IMR-90 (cell line): ENCODE measurements at regions not wholly inside any gene's neighbourhood (a gene's known extent, or its start where the extent isn't known, plus 50 kb on each side); places are given as distances from the start of the nearest gene placed in this dataset.

ENCODE experiments used
- CEBPB ChIP-seq: IDR thresholded peaks from 2 replicates; pipeline ENCODE4 v1.6.1; 2012; ENCODE audit warnings: low read depth, low read length, improper control_type of control experiment
- CHD1 ChIP-seq: IDR thresholded peaks from 2 replicates; pipeline ENCODE4 v1.6.1; 2012; ENCODE audit warnings: low read depth, low read length, improper control_type of control experiment
- ELK1 ChIP-seq: fragments of 150-350 bp; IDR thresholded peaks from 2 replicates; pipeline ENCODE4 v1.6.1; 2016; ENCODE audit warnings: low read depth, mild to moderate bottlenecking, low read length, moderate library complexity, borderline replicate concordance
- MAFK ChIP-seq: IDR thresholded peaks from 2 replicates; pipeline ENCODE4 v1.6.1; 2012; ENCODE audit warnings: low read depth, low read length, improper control_type of control experiment
- POLR2A ChIP-seq: IDR thresholded peaks from 2 replicates; pipeline ENCODE4 v1.6.1; 2012; ENCODE audit warnings: mild to moderate bottlenecking, low read depth, low read length
- TF ChIP-seq, protein P1 (sequence below): conservative IDR thresholded peaks from 2 replicates; pipeline ENCODE4 v1.5.1; 2012; ENCODE audit warnings: mild to moderate bottlenecking, low read depth, low read length, improper control_type of control experiment

DNA sequence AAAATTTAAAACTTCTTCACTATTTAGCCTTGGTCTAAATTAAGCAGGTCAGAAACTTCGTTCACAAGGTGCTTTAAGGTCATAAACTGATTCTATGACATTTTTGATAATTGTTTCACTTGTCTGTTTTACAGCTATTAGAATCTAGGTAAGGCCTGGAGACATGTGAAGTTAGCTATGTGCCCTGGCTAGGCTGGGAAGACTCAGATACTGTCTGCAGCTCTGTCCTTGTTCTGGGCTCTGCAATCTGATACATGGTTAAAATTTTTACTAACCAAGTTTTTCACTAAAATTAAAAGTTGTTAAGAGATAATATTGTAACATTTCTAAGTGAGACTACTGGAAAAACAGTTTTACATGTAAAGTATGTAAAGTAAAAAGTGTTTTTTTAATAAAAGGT is 479.6 kb upstream of the EPHA6 start:
- TF ChIP-seq, protein P1, sequence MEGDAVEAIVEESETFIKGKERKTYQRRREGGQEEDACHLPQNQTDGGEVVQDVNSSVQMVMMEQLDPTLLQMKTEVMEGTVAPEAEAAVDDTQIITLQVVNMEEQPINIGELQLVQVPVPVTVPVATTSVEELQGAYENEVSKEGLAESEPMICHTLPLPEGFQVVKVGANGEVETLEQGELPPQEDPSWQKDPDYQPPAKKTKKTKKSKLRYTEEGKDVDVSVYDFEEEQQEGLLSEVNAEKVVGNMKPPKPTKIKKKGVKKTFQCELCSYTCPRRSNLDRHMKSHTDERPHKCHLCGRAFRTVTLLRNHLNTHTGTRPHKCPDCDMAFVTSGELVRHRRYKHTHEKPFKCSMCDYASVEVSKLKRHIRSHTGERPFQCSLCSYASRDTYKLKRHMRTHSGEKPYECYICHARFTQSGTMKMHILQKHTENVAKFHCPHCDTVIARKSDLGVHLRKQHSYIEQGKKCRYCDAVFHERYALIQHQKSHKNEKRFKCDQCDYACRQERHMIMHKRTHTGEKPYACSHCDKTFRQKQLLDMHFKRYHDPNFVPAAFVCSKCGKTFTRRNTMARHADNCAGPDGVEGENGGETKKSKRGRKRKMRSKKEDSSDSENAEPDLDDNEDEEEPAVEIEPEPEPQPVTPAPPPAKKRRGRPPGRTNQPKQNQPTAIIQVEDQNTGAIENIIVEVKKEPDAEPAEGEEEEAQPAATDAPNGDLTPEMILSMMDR, result no peak
- TF ChIP-seq POLR2A, result no peak
- no peak for TF ChIP-seq CHD1
- no peak for TF ChIP-seq MAFK
- no peak for TF ChIP-seq ELK1
- no peak for TF ChIP-seq CEBPB
